ENCODE measurements at regions not wholly inside any gene's neighbourhood (a gene's known extent, or its start where the extent isn't known, plus 50 kb on each side); places are given as distances from the start of the nearest gene placed in this dataset.

DNA sequence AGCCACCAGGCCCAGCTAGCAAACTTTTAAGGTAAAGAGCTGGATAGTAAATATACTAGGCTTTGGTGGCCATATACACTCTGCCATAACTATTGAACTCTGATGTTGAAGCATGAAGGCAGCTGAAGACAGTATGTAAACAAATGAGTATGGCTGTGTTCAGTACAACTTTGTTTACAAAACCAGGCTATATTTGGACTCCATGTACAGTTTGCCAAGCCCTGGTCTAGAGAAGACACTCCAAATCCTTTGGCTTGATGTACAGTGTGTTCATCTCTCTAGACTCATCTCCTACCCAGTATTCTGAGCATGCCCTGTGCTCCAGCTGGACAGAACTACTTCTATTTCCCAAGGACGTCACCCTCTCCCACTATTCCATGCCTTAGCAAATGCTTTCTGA lies 54.3 kb upstream of the MEGF10 start:
- Histone ChIP-seq H3K4me3 (no peak overlapping the region), H3K27ac (no peak overlapping the region), H3K9me3 (no peaks in the 10 kb centered on the region), H3K27me3 (no peaks in the 10 kb centered on the region), H3K4me1 (no peaks in the 10 kb centered on the region), H3K36me3 (no peaks in the 10 kb centered on the region)
- intact Hi-C loops (cut with DNase I; ENCODE audit: low total_unique reads) = no loop called here
- no peak for DNase-seq
- TF ChIP-seq, protein P1, sequence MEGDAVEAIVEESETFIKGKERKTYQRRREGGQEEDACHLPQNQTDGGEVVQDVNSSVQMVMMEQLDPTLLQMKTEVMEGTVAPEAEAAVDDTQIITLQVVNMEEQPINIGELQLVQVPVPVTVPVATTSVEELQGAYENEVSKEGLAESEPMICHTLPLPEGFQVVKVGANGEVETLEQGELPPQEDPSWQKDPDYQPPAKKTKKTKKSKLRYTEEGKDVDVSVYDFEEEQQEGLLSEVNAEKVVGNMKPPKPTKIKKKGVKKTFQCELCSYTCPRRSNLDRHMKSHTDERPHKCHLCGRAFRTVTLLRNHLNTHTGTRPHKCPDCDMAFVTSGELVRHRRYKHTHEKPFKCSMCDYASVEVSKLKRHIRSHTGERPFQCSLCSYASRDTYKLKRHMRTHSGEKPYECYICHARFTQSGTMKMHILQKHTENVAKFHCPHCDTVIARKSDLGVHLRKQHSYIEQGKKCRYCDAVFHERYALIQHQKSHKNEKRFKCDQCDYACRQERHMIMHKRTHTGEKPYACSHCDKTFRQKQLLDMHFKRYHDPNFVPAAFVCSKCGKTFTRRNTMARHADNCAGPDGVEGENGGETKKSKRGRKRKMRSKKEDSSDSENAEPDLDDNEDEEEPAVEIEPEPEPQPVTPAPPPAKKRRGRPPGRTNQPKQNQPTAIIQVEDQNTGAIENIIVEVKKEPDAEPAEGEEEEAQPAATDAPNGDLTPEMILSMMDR (IDR thresholded peaks at IDR 0.05) = no peak
